ENCODE measurements at regions not wholly inside any gene's neighbourhood (a gene's known extent, or its start where the extent isn't known, plus 50 kb on each side); places are given as distances from the start of the nearest gene placed in this dataset.
"Not testable (repeated sequence)": the region's sequence is repeated elsewhere in the genome, so short reads cannot be mapped to it uniquely, and the experiment has no call there.

- DNase-seq = no peak
These were observed 121.2 kb upstream of the LNX1 start for GRCh38 chr4:53712408-53713020.

- no peak for DNase-seq
These were observed 120.6 kb upstream of the LNX1 start for GRCh38 chr4:53711926-53712325.

DNA sequence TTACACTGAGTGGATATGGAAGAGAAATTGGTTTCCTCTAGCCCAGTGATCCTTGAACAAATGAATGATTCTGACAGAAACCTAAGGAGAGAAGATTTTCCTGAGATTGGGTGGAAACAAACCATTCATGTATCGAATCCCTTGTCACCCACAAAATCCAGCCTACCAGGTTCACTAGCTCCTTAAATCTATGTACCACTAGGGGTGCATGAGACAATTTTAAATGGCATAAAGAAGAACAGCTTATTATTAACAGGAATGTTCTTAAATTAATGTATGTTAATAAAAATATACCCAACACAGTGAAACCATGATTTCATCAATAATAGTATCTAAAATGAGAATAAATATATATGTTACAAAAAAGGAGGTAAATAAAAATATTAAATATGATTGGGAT is 118.4 kb upstream of the LNX1 start:
- DNase-seq = no peak

DNA sequence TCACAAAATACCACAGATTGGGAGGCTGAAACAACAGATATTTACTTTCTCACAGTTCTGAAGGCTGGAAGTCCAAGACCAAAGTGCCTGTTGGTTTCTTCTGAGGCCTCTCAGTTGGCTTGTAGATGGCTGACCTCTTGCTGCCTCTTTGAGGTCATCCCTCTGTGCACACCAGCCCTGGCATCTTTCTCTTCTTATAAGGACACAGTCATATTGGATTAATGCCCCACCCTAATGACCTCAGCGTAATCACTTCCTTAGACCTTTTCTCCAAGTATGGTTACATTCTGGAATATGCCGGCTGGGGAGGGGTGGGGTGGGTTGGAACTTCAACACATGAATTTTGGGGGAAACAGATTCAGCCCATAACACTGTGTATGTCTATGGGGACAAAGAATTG is 116.2 kb upstream of the LNX1 start:
- no peak for DNase-seq

DNA sequence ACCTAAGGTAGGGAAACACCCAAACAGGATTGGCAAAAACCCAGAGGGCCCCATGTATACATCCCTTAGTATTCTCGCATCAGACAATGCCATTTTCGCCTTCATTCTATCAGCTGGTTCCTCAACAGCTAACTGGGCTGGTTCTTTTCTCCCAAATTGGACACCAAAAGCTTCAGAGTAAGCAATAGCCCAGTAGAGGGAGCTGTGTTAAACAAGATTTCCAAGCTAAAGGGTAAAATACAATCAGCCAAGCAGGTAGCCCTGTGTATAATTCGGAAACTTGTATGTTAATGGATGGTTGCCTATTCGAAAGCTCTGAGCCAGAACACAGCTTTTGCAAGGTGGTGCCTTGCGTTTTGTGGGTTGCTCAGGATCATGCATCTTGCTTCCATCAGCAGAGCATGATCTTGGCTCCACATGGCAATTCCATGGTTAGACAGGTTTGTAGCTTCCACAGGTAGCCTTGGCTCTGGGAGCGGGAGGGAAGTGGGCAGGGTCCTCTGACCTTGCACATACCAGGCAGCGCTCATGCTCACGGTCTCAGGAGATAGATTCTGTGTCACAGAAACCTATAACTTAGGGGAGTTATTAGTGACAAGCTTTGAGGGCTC is 115.2 kb upstream of the LNX1 start:
- DNase-seq = peak; percentile 8

DNA sequence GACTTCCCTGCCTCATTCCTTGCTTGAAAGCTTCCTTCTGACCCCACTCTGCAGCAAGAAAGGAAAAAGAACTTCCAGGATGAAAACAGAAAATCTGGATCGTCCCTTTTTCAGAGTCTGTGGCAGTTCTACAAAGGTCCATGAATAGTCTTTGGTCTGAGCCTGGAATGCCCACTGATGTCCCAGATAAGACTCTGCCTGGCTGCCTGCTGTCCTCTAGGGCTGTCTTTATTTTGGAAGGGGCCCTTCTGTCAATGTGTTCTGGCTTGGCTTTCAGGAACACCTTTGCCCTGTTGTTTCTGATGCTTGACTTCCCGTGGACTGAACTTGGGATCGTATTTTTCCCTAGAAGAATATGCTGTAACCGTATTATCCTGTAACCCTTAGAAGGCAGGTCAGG is 114.7 kb upstream of the LNX1 start:
- no peak for DNase-seq

DNA sequence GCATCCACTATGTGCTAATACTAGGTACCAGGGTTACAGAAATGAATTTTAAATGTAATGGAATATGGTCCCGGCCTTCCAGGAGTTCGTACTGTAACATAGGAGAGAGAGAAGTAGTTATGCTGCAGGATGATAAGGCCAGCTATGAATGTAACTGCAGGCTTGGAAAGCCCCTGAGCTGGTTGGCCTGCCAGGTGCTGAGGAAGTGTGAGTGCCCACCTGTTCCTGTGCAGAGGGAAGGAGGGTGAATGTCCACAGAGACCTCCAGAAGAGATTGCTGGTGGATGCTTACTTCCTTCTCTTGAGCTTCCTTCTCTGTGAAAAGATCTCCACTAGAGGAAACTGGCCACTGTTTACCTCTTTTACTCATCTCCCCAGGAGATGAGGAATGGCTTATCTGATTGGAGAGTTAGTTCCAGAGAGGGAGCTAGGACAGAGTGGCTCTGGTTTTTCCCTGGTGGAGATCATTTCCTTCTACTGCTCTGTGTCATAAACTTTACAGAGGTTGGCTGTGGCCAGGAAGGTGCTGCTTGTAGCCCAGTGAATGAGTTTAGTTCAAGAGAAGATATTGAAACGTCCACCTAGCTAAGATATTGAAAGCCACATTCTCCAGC is 114.0 kb upstream of the LNX1 start:
- no peak for DNase-seq

- DNase-seq = no peak
These were observed 113.0 kb upstream of the LNX1 start for GRCh38 chr4:53704329-53704728.

- no peak for DNase-seq
These were observed 112.0 kb upstream of the LNX1 start for GRCh38 chr4:53703267-53703655.

GRCh38 chr4:53702334-53703266 is 111.3 kb upstream of the LNX1 start:
- no peak for DNase-seq

DNA sequence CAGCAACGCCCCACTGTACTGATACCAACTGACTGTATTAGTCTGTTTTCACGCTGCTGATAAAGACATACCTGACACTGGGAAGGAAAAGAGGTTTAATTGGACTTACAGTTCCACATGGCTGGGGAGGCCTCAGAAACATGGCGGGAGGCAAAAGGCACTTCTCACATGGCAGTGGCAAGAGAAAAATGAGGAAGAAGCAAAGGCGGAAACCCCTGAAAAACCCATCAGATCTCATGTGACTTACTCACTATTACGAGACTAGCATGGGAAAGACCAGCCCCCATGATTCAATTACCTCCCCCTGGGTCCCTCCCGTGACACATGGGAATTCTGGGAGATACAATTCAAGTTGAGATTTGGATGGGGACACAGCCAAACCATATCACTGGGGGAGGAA is 110.0 kb upstream of the LNX1 start:
- not testable (repeated sequence) for DNase-seq

DNA sequence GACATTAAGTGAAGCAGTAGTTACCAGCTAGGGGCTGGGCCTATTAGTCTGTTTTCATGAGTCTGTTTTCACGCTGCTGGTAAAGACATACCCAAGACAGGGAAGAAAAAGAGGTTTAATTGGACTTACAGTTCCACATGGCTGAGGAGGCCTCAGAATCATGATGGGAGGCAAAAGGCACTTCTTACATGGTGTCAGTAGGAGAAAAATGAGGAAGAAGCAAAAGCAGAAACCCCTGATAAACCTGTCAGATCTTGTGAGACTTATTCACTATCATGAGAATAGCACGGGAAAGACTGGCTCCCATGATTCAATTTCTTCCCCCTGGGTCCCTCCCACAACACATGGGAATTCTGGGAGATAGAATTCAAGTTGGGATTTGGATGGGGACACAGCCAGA is 108.0 kb upstream of the LNX1 start:
- DNase-seq = not testable (repeated sequence)

DNA sequence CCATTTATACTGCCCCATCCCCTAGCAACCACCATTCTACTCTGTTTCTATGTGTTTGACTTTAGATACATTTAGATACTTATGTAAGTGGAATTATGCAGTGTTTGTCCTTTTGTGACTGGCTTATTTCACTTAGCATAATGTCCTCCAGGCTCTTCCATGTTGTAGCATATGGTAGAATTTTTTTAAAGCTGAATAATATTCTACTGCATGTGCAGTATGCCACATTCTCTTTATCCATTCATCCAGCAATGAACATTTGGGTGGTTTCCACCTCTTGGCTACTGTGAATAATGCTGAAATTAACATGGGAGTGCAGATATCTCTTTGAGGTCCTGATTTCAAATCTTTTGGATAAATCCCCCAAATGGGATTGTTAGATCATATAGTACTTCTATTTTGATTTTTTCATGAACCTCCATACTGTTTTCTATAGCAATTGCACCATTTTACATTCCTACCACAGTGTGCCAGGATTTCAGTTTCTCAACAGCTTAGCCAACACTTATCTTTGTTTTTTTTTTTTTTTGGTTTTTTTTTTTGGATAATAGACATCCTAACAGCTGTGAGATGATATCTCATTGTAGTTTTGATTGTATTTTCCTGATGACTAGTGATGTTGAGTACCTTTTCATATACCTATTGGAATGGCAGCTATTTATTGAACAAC is 105.9 kb upstream of the LNX1 start:
- no peak for DNase-seq

DNA sequence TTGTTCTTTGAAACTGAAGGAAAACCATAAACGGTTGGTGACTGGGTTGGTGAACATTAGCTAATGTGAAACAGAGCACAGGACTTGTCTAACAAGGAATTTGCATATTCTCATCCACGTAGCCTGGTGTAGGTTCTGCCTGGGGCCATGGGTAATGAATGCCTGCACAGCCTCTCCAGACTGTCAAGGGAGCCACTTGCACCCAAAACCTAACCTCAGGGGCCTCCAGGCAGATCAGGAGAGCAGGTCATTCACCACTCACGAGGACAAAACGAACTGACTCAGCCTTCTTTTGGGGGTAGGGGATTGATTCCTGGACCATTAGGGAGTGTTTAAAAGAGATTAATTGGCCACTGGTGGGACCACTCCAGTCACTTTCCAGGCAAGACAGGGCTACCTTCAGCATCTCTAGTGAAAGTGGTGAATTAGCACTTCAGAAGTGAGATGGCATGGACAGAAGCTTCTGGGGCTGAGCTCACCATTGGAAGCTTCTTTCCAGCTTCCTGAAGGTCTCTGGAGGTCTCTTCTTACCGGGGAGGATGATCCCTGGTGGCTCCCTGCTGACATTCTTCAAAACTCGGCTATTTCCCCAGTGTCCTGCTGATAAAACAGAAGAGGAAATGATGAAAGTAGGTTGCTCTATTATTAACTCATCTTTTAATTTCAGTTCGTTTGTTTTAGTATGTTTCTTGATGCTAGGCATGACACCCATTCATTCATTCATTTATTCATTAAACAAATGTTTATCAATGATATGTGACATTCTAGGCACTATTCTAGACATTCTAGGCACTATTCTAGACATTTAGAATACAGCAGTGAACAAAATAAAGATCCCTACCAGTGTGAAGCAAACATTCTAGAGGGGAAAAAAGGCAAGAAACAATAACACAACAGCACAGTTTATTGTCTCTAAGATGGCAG is 104.5 kb upstream of the LNX1 start:
- DNase-seq = no peak

GRCh38 chr4:53694666-53695065 is 103.4 kb upstream of the LNX1 start:
- DNase-seq = no peak

GRCh38 chr4:53693909-53694308 is 102.6 kb upstream of the LNX1 start:
- no peak for DNase-seq

GRCh38 chr4:53693408-53693807 is 102.1 kb upstream of the LNX1 start:
- DNase-seq = no peak

DNA sequence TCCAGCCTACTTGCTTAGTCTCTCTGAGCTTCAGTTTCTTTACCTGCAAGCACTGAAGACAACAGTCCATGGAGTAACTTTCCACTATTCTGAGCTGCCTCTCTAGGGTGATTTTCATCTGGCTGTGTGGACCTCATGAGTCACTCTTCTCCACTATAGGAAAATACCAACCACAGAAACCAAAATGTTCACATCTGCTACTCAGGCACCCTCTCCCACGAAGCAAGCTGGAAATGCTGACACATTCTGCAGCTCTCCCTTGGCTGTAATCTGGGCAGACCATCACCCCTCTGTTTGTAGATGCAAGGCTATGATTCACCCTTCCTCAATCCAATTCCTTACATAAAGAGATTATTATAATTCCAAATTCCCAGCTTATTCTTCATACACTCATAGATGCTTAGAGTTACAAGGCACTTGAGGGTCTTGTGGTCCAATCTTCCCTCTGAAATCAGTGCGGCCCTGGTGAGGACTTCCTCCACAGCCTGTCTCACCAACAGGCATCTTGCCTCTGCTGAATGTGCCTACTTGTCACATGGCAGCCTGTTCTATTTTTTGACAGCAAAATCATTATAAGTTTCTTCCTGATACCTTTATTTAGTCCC is 97.0 kb upstream of the LNX1 start:
- DNase-seq = peak; percentile 82

DNA sequence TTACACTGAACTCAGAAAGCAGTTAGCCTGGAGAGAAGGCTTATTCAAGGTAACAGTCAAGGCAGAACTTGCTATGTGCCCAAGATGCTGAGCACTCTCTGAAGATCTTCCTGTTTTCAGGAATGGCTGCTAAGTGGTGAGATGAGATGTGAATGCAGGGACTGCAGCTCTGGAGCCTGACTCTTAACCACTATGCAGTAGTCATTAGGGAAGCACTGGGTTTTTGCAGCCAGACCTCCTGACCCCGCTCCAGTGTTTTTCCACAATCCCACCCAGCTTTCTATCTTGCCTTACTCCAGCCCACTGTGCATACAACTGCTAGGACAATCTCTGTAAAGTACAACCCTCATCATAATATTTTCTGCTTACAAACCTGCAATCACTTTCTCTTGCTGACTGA is 95.2 kb upstream of the LNX1 start:
- no peak for DNase-seq

GRCh38 chr4:53684136-53685130 is 93.1 kb upstream of the LNX1 start:
- no peak for DNase-seq
